ENCODE measurements at regions not wholly inside any gene's neighbourhood (a gene's known extent, or its start where the extent isn't known, plus 50 kb on each side); places are given as distances from the start of the nearest gene placed in this dataset.

DNA sequence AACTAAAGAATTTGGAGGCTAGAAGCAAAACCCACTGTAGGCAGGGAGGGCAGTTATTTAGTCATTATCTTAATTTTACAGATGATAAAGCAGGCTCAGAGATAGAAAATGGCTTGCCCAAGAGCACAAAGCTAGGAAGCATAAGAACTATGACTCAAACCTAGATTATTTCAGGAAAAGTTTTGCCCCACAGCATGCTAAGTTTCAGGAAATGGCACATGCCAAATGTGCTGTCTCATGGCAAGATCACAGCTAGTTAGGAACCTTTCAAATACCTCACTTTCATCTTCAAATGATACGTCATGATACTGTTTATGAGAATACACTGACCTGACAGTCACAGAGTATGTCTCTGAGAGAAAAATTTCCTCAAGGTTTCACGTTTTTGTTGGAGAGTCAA, 78.5 kb upstream of the SPANXC start:
- Histone ChIP-seq H3K79me2 (replicated peaks; ENCODE audit: insufficient read depth) (no peaks in the 10 kb centered on the region), H3K9me2 (ENCODE audit: insufficient read depth) (no peaks in the 10 kb centered on the region), H4K20me1 (replicated peaks; ENCODE audit: insufficient read depth) (no peaks in the 10 kb centered on the region), H3F3A (replicated peaks; ENCODE audit: low read depth) (no peaks in the 10 kb centered on the region), H3K4me2 (no peak overlapping the region), H2AFZ (no peak overlapping the region), H3K27ac (ENCODE audit: low read depth) (no peak overlapping the region), H3K4me3 (no peak overlapping the region), H3K27me3 (ENCODE audit: insufficient read depth) (no peaks in the 10 kb centered on the region), H3K36me3 (ENCODE audit: insufficient read depth) (no peaks in the 10 kb centered on the region), H3K4me1 (ENCODE audit: insufficient read depth) (no peaks in the 10 kb centered on the region)
- Mint-ChIP-seq H3K9me3 (peaks cover 4% of the 10 kb centered on the region; the same call in 1 of the 3 replicates), H3K27ac (no peak overlapping the region), H3K4me3 (no peak overlapping the region), H3K4me1 (no peaks in the 10 kb centered on the region), H3K27me3 (ENCODE audit: insufficient read depth, low read depth, poor library complexity) (no peaks in the 10 kb centered on the region), H3K36me3 (ENCODE audit: low read depth) (no peaks in the 10 kb centered on the region; the same call in 2 of the 3 replicates)
- ATAC-seq: no peak
- DNase-seq (ENCODE audit: low spot score): no peak
- TF ChIP-seq ZNF114 (CRISPR knock-in tag; IDR thresholded peaks at IDR 0.05) (no peak), POLR2AphosphoS5 (IDR thresholded peaks at IDR 0.05; ENCODE audit: low read depth) (no peak), STAT1 (IDR thresholded peaks at IDR 0.05; ENCODE audit: unreplicated experiment) (no peak), JUNB (IDR thresholded peaks at IDR 0.05; ENCODE audit: unreplicated experiment) (no peak), CREB1 (CRISPR knock-in tag; IDR thresholded peaks at IDR 0.05; ENCODE audit: low read depth) (no peak), EZH2 (IDR thresholded peaks at IDR 0.05; ENCODE audit: low read depth, unreplicated experiment) (no peak), ZNF331 (CRISPR knock-in tag; IDR thresholded peaks at IDR 0.05; ENCODE audit: low read depth) (no peak), NANOG (IDR thresholded peaks at IDR 0.05; ENCODE audit: borderline replicate concordance) (no peak), EZH2phosphoT487 (IDR thresholded peaks at IDR 0.05; ENCODE audit: unreplicated experiment) (no peak)
- TF ChIP-seq, protein P1, sequence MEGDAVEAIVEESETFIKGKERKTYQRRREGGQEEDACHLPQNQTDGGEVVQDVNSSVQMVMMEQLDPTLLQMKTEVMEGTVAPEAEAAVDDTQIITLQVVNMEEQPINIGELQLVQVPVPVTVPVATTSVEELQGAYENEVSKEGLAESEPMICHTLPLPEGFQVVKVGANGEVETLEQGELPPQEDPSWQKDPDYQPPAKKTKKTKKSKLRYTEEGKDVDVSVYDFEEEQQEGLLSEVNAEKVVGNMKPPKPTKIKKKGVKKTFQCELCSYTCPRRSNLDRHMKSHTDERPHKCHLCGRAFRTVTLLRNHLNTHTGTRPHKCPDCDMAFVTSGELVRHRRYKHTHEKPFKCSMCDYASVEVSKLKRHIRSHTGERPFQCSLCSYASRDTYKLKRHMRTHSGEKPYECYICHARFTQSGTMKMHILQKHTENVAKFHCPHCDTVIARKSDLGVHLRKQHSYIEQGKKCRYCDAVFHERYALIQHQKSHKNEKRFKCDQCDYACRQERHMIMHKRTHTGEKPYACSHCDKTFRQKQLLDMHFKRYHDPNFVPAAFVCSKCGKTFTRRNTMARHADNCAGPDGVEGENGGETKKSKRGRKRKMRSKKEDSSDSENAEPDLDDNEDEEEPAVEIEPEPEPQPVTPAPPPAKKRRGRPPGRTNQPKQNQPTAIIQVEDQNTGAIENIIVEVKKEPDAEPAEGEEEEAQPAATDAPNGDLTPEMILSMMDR (conservative IDR thresholded peaks at IDR 0.05; ENCODE audit: low read depth in 2 of 2): no peak
- TF ChIP-seq, protein P2, sequence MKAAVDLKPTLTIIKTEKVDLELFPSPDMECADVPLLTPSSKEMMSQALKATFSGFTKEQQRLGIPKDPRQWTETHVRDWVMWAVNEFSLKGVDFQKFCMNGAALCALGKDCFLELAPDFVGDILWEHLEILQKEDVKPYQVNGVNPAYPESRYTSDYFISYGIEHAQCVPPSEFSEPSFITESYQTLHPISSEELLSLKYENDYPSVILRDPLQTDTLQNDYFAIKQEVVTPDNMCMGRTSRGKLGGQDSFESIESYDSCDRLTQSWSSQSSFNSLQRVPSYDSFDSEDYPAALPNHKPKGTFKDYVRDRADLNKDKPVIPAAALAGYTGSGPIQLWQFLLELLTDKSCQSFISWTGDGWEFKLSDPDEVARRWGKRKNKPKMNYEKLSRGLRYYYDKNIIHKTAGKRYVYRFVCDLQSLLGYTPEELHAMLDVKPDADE (IDR thresholded peaks at IDR 0.05): no peak
- TF ChIP-seq, protein P3, sequence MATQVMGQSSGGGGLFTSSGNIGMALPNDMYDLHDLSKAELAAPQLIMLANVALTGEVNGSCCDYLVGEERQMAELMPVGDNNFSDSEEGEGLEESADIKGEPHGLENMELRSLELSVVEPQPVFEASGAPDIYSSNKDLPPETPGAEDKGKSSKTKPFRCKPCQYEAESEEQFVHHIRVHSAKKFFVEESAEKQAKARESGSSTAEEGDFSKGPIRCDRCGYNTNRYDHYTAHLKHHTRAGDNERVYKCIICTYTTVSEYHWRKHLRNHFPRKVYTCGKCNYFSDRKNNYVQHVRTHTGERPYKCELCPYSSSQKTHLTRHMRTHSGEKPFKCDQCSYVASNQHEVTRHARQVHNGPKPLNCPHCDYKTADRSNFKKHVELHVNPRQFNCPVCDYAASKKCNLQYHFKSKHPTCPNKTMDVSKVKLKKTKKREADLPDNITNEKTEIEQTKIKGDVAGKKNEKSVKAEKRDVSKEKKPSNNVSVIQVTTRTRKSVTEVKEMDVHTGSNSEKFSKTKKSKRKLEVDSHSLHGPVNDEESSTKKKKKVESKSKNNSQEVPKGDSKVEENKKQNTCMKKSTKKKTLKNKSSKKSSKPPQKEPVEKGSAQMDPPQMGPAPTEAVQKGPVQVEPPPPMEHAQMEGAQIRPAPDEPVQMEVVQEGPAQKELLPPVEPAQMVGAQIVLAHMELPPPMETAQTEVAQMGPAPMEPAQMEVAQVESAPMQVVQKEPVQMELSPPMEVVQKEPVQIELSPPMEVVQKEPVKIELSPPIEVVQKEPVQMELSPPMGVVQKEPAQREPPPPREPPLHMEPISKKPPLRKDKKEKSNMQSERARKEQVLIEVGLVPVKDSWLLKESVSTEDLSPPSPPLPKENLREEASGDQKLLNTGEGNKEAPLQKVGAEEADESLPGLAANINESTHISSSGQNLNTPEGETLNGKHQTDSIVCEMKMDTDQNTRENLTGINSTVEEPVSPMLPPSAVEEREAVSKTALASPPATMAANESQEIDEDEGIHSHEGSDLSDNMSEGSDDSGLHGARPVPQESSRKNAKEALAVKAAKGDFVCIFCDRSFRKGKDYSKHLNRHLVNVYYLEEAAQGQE (IDR thresholded peaks at IDR 0.05; ENCODE audit: unreplicated experiment): no peak
- TF ChIP-seq, protein P4, sequence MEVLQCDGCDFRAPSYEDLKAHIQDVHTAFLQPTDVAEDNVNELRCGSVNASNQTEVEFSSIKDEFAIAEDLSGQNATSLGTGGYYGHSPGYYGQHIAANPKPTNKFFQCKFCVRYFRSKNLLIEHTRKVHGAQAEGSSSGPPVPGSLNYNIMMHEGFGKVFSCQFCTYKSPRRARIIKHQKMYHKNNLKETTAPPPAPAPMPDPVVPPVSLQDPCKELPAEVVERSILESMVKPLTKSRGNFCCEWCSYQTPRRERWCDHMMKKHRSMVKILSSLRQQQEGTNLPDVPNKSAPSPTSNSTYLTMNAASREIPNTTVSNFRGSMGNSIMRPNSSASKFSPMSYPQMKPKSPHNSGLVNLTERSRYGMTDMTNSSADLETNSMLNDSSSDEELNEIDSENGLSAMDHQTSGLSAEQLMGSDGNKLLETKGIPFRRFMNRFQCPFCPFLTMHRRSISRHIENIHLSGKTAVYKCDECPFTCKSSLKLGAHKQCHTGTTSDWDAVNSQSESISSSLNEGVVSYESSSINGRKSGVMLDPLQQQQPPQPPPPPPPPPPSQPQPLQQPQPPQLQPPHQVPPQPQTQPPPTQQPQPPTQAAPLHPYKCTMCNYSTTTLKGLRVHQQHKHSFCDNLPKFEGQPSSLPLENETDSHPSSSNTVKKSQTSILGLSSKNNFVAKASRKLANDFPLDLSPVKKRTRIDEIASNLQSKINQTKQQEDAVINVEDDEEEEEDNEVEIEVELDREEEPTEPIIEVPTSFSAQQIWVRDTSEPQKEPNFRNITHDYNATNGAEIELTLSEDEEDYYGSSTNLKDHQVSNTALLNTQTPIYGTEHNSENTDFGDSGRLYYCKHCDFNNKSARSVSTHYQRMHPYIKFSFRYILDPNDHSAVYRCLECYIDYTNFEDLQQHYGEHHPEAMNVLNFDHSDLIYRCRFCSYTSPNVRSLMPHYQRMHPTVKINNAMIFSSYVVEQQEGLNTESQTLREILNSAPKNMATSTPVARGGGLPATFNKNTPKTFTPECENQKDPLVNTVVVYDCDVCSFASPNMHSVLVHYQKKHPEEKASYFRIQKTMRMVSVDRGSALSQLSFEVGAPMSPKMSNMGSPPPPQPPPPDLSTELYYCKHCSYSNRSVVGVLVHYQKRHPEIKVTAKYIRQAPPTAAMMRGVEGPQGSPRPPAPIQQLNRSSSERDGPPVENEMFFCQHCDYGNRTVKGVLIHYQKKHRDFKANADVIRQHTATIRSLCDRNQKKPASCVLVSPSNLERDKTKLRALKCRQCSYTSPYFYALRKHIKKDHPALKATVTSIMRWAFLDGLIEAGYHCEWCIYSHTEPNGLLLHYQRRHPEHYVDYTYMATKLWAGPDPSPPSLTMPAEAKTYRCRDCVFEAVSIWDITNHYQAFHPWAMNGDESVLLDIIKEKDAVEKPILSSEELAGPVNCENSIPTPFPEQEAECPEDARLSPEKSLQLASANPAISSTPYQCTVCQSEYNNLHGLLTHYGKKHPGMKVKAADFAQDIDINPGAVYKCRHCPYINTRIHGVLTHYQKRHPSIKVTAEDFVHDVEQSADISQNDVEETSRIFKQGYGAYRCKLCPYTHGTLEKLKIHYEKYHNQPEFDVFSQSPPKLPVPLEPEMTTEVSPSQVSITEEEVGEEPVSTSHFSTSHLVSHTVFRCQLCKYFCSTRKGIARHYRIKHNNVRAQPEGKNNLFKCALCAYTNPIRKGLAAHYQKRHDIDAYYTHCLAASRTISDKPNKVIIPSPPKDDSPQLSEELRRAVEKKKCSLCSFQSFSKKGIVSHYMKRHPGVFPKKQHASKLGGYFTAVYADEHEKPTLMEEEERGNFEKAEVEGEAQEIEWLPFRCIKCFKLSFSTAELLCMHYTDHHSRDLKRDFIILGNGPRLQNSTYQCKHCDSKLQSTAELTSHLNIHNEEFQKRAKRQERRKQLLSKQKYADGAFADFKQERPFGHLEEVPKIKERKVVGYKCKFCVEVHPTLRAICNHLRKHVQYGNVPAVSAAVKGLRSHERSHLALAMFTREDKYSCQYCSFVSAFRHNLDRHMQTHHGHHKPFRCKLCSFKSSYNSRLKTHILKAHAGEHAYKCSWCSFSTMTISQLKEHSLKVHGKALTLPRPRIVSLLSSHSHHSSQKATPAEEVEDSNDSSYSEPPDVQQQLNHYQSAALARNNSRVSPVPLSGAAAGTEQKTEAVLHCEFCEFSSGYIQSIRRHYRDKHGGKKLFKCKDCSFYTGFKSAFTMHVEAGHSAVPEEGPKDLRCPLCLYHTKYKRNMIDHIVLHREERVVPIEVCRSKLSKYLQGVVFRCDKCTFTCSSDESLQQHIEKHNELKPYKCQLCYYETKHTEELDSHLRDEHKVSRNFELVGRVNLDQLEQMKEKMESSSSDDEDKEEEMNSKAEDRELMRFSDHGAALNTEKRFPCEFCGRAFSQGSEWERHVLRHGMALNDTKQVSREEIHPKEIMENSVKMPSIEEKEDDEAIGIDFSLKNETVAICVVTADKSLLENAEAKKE (CRISPR knock-in tag; IDR thresholded peaks at IDR 0.05): no peak
